Activated CD8-positive, alpha-beta memory T cell treated with anti-CD3 and anti-CD28 coated beads, Interleukin-2, amount 50 U/mL, for 4 hours (primary cell): ENCODE measurements at regions not wholly inside any gene's neighbourhood (a gene's known extent, or its start where the extent isn't known, plus 50 kb on each side); places are given as distances from the start of the nearest gene placed in this dataset.
"Not testable (repeated sequence)": the region's sequence is repeated elsewhere in the genome, so short reads cannot be mapped to it uniquely, and the experiment has no call there.

Experiments used
- DNase-seq: peaks from one replicate; pipeline ENCODE4 v3.0.0-alpha.2; 2020

- peak; percentile 62 for DNase-seq
These were observed 133.4 kb downstream of the SLC1A3 start for GRCh38 chr5:36739751-36740221.

- no peak for DNase-seq
These were observed 134.0 kb downstream of the SLC1A3 start for GRCh38 chr5:36740259-36740898.

- no peak for DNase-seq
These were observed 134.7 kb downstream of the SLC1A3 start for GRCh38 chr5:36741128-36741527.

- DNase-seq = no peak
These were observed 132.4 kb upstream of the NIPBL start for GRCh38 chr5:36743891-36744772.

GRCh38 chr5:36744773-36745589 is 131.6 kb upstream of the NIPBL start:
- peak; percentile 21 for DNase-seq

GRCh38 chr5:36747794-36748193 is 128.8 kb upstream of the NIPBL start:
- DNase-seq = not testable (repeated sequence)

GRCh38 chr5:36751886-36752285 is 124.7 kb upstream of the NIPBL start:
- no peak for DNase-seq

GRCh38 chr5:36755342-36755741 is 121.2 kb upstream of the NIPBL start:
- DNase-seq = no peak

GRCh38 chr5:36755920-36756488 is 120.6 kb upstream of the NIPBL start:
- DNase-seq = no peak

- DNase-seq = no peak
These were observed 119.7 kb upstream of the NIPBL start for GRCh38 chr5:36756848-36757247.

GRCh38 chr5:36759117-36759516 is 117.5 kb upstream of the NIPBL start:
- no peak for DNase-seq

- DNase-seq = no peak
These were observed 113.1 kb upstream of the NIPBL start for GRCh38 chr5:36763454-36763853.

- DNase-seq = no peak
These were observed 110.7 kb upstream of the NIPBL start for GRCh38 chr5:36765876-36766275.

- no peak for DNase-seq
These were observed 109.6 kb upstream of the NIPBL start for GRCh38 chr5:36766981-36767380.

- DNase-seq = no peak
These were observed 108.1 kb upstream of the NIPBL start for GRCh38 chr5:36768450-36768849.

- DNase-seq = no peak
These were observed 107.3 kb upstream of the NIPBL start for GRCh38 chr5:36769129-36769770.

GRCh38 chr5:36770125-36770524 is 106.4 kb upstream of the NIPBL start:
- no peak for DNase-seq

GRCh38 chr5:36772276-36773140 is 104.1 kb upstream of the NIPBL start:
- no peak for DNase-seq

- no peak for DNase-seq
These were observed 99.3 kb upstream of the NIPBL start for GRCh38 chr5:36777105-36777757.

GRCh38 chr5:36778336-36778735 is 98.2 kb upstream of the NIPBL start:
- no peak for DNase-seq

GRCh38 chr5:36782612-36783011 is 94.0 kb upstream of the NIPBL start:
- not testable (repeated sequence) for DNase-seq
